ENCODE measurements at regions not wholly inside any gene's neighbourhood (a gene's known extent, or its start where the extent isn't known, plus 50 kb on each side); places are given as distances from the start of the nearest gene placed in this dataset.
"Not testable (repeated sequence)": the region's sequence is repeated elsewhere in the genome, so short reads cannot be mapped to it uniquely, and the experiment has no call there.

GRCh38 chr7:86366946-86367345, 276.8 kb upstream of the GRM3 start:
- no peak for ATAC-seq

GRCh38 chr7:86340407-86340806, 303.3 kb upstream of the GRM3 start:
- not testable (repeated sequence) for ATAC-seq

- ATAC-seq: no peak
These were observed 304.7 kb upstream of the GRM3 start for GRCh38 chr7:86339051-86339450.

GRCh38 chr7:86328801-86329433, 314.8 kb upstream of the GRM3 start:
- ATAC-seq: no peak

GRCh38 chr7:86326847-86327246, 316.9 kb upstream of the GRM3 start:
- no peak for ATAC-seq

GRCh38 chr7:86320889-86321288, 322.8 kb upstream of the GRM3 start:
- no peak for ATAC-seq

- no peak for ATAC-seq
These were observed 323.4 kb upstream of the GRM3 start for GRCh38 chr7:86320341-86320740.

GRCh38 chr7:86313842-86314241, 329.9 kb upstream of the GRM3 start:
- no peak for ATAC-seq

GRCh38 chr7:86301301-86301700, 342.4 kb upstream of the GRM3 start:
- ATAC-seq: no peak

GRCh38 chr7:86295526-86295925, 348.2 kb upstream of the GRM3 start:
- no peak for ATAC-seq

- no peak for ATAC-seq
These were observed 361.6 kb upstream of the GRM3 start for GRCh38 chr7:86282014-86282682.

- ATAC-seq: no peak
These were observed 363.6 kb upstream of the GRM3 start for GRCh38 chr7:86280150-86280549.

GRCh38 chr7:86262781-86263180, 380.9 kb upstream of the GRM3 start:
- ATAC-seq: no peak

GRCh38 chr7:86257894-86258293, 385.8 kb upstream of the GRM3 start:
- ATAC-seq: no peak

GRCh38 chr7:86252406-86252805, 391.3 kb upstream of the GRM3 start:
- no peak for ATAC-seq

GRCh38 chr7:86248977-86249376, 394.7 kb upstream of the GRM3 start:
- no peak for ATAC-seq

GRCh38 chr7:86243171-86243570, 400.5 kb upstream of the GRM3 start:
- ATAC-seq: no peak

- ATAC-seq: no peak
These were observed 417.5 kb upstream of the GRM3 start for GRCh38 chr7:86226191-86226590.

GRCh38 chr7:86222806-86223205, 420.9 kb upstream of the GRM3 start:
- no peak for ATAC-seq

GRCh38 chr7:86214734-86215133, 429.0 kb upstream of the GRM3 start:
- no peak for ATAC-seq

GRCh38 chr7:86212976-86213375, 430.7 kb upstream of the GRM3 start:
- no peak for ATAC-seq

GRCh38 chr7:86209036-86209435, 434.7 kb upstream of the GRM3 start:
- ATAC-seq: no peak

GRCh38 chr7:86207740-86208139, 436.0 kb upstream of the GRM3 start:
- no peak for ATAC-seq

GRCh38 chr7:86202833-86203232, 440.9 kb upstream of the GRM3 start:
- ATAC-seq: no peak

GRCh38 chr7:86201767-86202166, 441.9 kb upstream of the GRM3 start:
- ATAC-seq: no peak

Measured in esophagus mucosa (tissue), 1 donor.